Skeletal muscle tissue (tissue), 3 donors: ENCODE measurements at regions not wholly inside any gene's neighbourhood (a gene's known extent, or its start where the extent isn't known, plus 50 kb on each side); places are given as distances from the start of the nearest gene placed in this dataset.
"Not testable (repeated sequence)": the region's sequence is repeated elsewhere in the genome, so short reads cannot be mapped to it uniquely, and the experiment has no call there.

Experiments used
- H3K27ac ChIP-seq: one replicate; pipeline ENCODE4 v1.7.0; 2013; ENCODE audit warnings: mild to moderate bottlenecking, low read depth, low read length, inconsistent platforms
- H3K27me3 ChIP-seq, 3 donors: one replicate each; pipeline ENCODE4 v1.7.0; 2013; ENCODE audit warnings: low read length in 3 of 3; ENCODE audit not compliant: control insufficient read depth in 3 of 3, insufficient read depth in 3 of 3
- H3K36me3 ChIP-seq, 3 donors: one replicate each; pipeline ENCODE4 v1.7.0; 2013; ENCODE audit warnings: low read length in 3 of 3; ENCODE audit not compliant: control insufficient read depth in 3 of 3, insufficient read depth in 3 of 3
- H3K4me1 ChIP-seq, 3 donors: one replicate each; pipeline ENCODE4 v1.7.0; 2013; ENCODE audit warnings: low read length in 3 of 3, mild to moderate bottlenecking in 3 of 3; ENCODE audit not compliant: control insufficient read depth in 3 of 3, insufficient read depth in 3 of 3
- H3K4me3 ChIP-seq, 3 donors: one replicate each; pipeline ENCODE4 v1.7.0; 2013; ENCODE audit warnings: low read length in 3 of 3
- H3K9ac ChIP-seq, 3 donors: one replicate each; pipeline ENCODE4 v1.7.0; 2013; ENCODE audit warnings: low read length in 3 of 3, mild to moderate bottlenecking in 3 of 3, moderate library complexity in 2 of 3, low read depth in 1 of 3
- H3K9me3 ChIP-seq, 3 donors: one replicate each; pipeline ENCODE4 v1.7.0; 2013; ENCODE audit warnings: low read length in 3 of 3; ENCODE audit not compliant: control insufficient read depth in 3 of 3
- donor health status: Osteomylitis.

DNA sequence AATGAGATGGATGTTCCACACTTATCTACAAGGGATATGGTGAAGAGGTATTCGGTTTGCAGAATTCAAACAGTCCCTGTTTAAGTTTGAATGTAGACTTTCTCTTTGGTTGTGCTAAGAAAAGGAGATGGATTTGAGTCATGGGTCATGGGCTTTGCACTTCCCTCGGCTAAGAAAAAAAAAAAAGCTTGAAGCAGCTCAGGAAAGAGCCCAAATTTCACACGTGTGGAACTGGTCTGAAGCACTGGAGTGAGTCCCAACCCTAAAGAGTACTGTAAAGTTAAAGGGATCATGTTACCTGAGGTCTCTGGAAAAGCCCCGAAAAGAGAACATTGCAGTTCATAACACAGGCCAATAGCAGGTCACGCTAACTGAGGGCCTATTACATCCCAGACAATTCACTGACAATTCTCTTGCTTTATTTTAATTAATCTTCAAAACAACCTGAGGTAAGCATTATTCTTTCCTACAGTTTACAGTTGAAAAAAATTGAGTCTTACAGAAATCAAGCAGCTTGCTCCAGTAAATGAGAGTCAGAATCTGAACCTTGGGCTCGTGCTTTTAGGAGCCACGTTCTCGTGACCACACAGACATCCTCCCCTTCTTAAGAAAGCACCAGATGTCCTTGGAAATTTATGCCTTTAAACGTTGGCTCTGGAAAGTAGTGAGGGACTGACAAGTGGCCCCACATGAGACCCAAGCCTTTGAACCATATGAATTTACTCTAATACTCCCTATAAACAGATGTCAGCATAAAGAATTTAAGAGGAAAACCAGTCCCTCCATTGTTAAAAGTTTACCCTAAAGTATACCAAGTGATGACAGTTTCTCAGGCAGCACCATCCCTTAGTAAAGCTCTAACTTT is 89.3 kb downstream of the MAD2L1 start:
- H3K27ac ChIP-seq = no peak overlapping the region

GRCh38 chr4:119971431-119972084 is 95.1 kb downstream of the MAD2L1 start:
- Histone ChIP-seq H3K4me3 (no peak overlapping the region), H3K27me3 (no peaks in the 10 kb centered on the region), H3K9me3 (no peaks in the 10 kb centered on the region), H3K9ac (no peak overlapping the region), H3K4me1 (no peaks in the 10 kb centered on the region), H3K36me3 (no peaks in the 10 kb centered on the region), H3K27ac (no peak overlapping the region)

More for the DNA sequence above, 89.3 kb downstream of the MAD2L1 start:
- no peak overlapping the region for H3K9ac ChIP-seq
- no peaks in the 10 kb centered on the region for H3K4me1 ChIP-seq
- H3K27me3 ChIP-seq = no peaks in the 10 kb centered on the region
- no peak overlapping the region for H3K4me3 ChIP-seq
- no peaks in the 10 kb centered on the region for H3K36me3 ChIP-seq
- H3K9me3 ChIP-seq = no peaks in the 10 kb centered on the region

GRCh38 chr4:119962631-119963030 is 104.0 kb downstream of the MAD2L1 start:
- H3K27ac ChIP-seq = no peak overlapping the region
- H3K4me1 ChIP-seq = no peaks in the 10 kb centered on the region
- H3K9me3 ChIP-seq = no peaks in the 10 kb centered on the region
- no peaks in the 10 kb centered on the region for H3K36me3 ChIP-seq
- H3K4me3 ChIP-seq = no peak overlapping the region
- H3K27me3 ChIP-seq = no peaks in the 10 kb centered on the region
- no peak overlapping the region for H3K9ac ChIP-seq

DNA sequence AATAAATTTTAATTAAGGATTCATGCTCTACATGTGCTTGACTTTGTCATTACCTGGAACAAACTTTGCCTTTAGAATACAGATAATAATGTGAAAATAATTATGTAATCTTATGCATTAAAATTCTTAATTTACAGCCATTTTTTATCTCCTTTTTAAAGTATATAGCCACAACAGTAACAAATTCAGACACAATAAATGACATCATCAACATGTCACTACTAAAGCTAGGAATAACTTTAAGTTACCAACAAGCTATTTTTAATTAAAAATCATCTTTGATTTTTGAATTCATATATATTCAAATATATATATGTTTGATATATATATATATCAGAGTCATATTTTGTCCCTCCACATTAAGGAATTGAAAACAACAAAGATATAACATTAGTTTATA is 107.7 kb downstream of the MAD2L1 start:
- no peaks in the 10 kb centered on the region for H3K9me3 ChIP-seq

GRCh38 chr4:119955256-119955655 is 111.4 kb downstream of the MAD2L1 start:
- Histone ChIP-seq H3K9me3 (no peaks in the 10 kb centered on the region), H3K9ac (no peak overlapping the region), H3K27me3 (no peaks in the 10 kb centered on the region), H3K27ac (no peak overlapping the region), H3K4me3 (no peak overlapping the region), H3K4me1 (no peaks in the 10 kb centered on the region), H3K36me3 (no peaks in the 10 kb centered on the region)

More for the DNA sequence above, 107.7 kb downstream of the MAD2L1 start:
- no peaks in the 10 kb centered on the region for H3K4me1 ChIP-seq
- no peak overlapping the region for H3K9ac ChIP-seq
- no peak overlapping the region for H3K4me3 ChIP-seq
- no peaks in the 10 kb centered on the region for H3K36me3 ChIP-seq
- no peaks in the 10 kb centered on the region for H3K27me3 ChIP-seq
- no peak overlapping the region for H3K27ac ChIP-seq

DNA sequence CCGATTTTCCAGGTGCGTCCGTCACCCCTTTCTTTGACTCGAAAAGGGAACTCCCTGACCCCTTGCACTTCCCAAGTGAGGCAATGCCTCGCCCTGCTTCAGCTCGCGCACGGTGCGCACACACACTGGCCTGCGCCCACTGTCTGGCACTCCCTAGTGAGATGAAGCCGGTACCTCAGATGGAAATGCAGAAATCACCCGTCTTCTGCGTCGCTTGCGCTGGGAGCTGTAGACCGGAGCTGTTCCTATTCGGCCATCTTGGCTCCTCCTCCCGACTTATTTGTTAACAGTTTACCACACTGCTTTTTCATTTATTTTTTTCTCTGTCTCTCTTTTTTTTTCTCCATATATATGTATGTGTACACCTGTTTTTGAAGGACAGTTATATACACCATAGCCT is 112.2 kb downstream of the MAD2L1 start:
- H3K9ac ChIP-seq, H3K27me3 ChIP-seq, H3K4me3 ChIP-seq, H3K4me1 ChIP-seq, H3K36me3 ChIP-seq, H3K9me3 ChIP-seq, H3K27ac ChIP-seq: not testable (repeated sequence)

GRCh38 chr4:119946359-119946758 is 120.3 kb downstream of the MAD2L1 start:
- Histone ChIP-seq H3K27me3 (no peaks in the 10 kb centered on the region), H3K4me1 (no peaks in the 10 kb centered on the region), H3K9ac (no peak overlapping the region), H3K36me3 (no peaks in the 10 kb centered on the region), H3K9me3 (no peaks in the 10 kb centered on the region), H3K4me3 (no peak overlapping the region), H3K27ac (no peak overlapping the region)

DNA sequence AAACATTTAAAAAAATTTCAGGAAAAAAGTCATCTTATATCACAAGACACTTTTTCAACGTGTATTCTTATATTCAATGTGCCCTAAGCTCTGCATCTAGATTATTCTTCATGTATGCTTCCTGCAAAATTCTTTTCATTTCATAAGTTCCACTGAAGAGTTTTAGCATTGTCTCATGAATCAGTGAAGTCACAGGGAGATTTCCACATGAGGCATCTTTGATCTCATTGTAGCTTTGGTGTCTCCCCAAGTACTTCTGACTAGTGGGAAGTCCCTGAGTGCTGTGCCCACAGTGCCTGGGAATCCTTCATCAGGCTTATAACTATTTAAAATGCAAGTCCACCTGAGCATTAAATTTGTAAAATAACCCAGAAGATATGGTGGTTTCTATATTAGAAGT is 123.8 kb downstream of the MAD2L1 start:
- H3K4me3 ChIP-seq = no peak overlapping the region
- no peak overlapping the region for H3K27ac ChIP-seq
- H3K36me3 ChIP-seq = no peaks in the 10 kb centered on the region
- H3K9ac ChIP-seq = no peak overlapping the region
- H3K27me3 ChIP-seq = no peaks in the 10 kb centered on the region
- H3K4me1 ChIP-seq = no peaks in the 10 kb centered on the region
- no peaks in the 10 kb centered on the region for H3K9me3 ChIP-seq

- no peaks in the 10 kb centered on the region for H3K4me1 ChIP-seq
- no peak overlapping the region for H3K9ac ChIP-seq
- H3K4me3 ChIP-seq = no peak overlapping the region
- no peaks in the 10 kb centered on the region for H3K9me3 ChIP-seq
- no peak overlapping the region for H3K27ac ChIP-seq
- H3K36me3 ChIP-seq = no peaks in the 10 kb centered on the region
- no peaks in the 10 kb centered on the region for H3K27me3 ChIP-seq
Observed at GRCh38 chr4:119940557-119940956, 126.1 kb downstream of the MAD2L1 start.
